KMS-11 (cell line): ENCODE measurements at regions not wholly inside any gene's neighbourhood (a gene's known extent, or its start where the extent isn't known, plus 50 kb on each side); places are given as distances from the start of the nearest gene placed in this dataset.

Experiments used
- H2AFZ ChIP-seq: fragments of 200-600 bp; sonication (generic); 2 replicates; pipeline ENCODE4 v1.6.1; 2016; ENCODE audit warnings: antibody characterized with exemption, mixed run types, low read depth
- H3K27ac ChIP-seq: fragments of 200-600 bp; sonication (generic); 2 replicates; pipeline ENCODE4 v1.6.1; 2016; ENCODE audit warnings: mild to moderate bottlenecking, mixed run types
- H3K27me3 ChIP-seq: fragments of 200-600 bp; sonication (generic); 2 replicates; pipeline ENCODE4 v1.6.1; 2017; ENCODE audit warnings: mild to moderate bottlenecking, low read depth, mixed run types, moderate library complexity; ENCODE audit not compliant: insufficient read depth
- H3K36me3 ChIP-seq: fragments of 200-600 bp; sonication (generic); 2 replicates; pipeline ENCODE4 v1.6.1; 2017; ENCODE audit warnings: mild to moderate bottlenecking, mixed run types; ENCODE audit not compliant: insufficient read depth
- H3K4me1 ChIP-seq: fragments of 200-600 bp; sonication (generic); 2 replicates; pipeline ENCODE4 v1.6.1; 2016; ENCODE audit warnings: mild to moderate bottlenecking, low read depth, mixed run types; ENCODE audit not compliant: poor library complexity, severe bottlenecking
- H3K4me2 ChIP-seq: fragments of 200-600 bp; sonication (generic); 2 replicates; pipeline ENCODE4 v1.7.0; 2016; ENCODE audit warnings: mild to moderate bottlenecking, mixed run types
- H3K4me3 ChIP-seq: fragments of 200-600 bp; sonication (generic); IDR thresholded peaks from 2 replicates; pipeline ENCODE4 v1.6.1; 2017; ENCODE audit warnings: low read depth, low read length, mixed read lengths; ENCODE audit not compliant: insufficient read depth
- H3K79me2 ChIP-seq: fragments of 200-600 bp; sonication (generic); 2 replicates; pipeline ENCODE4 v1.6.1; 2016; ENCODE audit warnings: low read depth, mixed run types; ENCODE audit not compliant: insufficient read depth
- H3K9ac ChIP-seq: fragments of 200-600 bp; sonication (generic); 2 replicates; pipeline ENCODE4 v1.6.1; 2016; ENCODE audit warnings: mild to moderate bottlenecking, mixed run types
- H4K20me1 ChIP-seq: fragments of 200-600 bp; sonication (generic); 2 replicates; pipeline ENCODE4 v1.6.1; 2016; ENCODE audit warnings: mild to moderate bottlenecking, mixed run types; ENCODE audit not compliant: insufficient read depth
- CTCF ChIP-seq: fragments of 200-600 bp; sonication (generic); conservative IDR thresholded peaks from 2 replicates; pipeline ENCODE4 v1.6.1; 2017; ENCODE audit warnings: low read depth, mild to moderate bottlenecking, antibody characterized with exemption, low read length, moderate library complexity, mixed read lengths

GRCh38 chr5:1668141-1668721 is 131.4 kb downstream of the MRPL36 start:
- Histone ChIP-seq H3K4me3 (no peak overlapping the region), H3K79me2 (no peaks in the 10 kb centered on the region), H2AFZ (no peak overlapping the region), H4K20me1 (no peaks in the 10 kb centered on the region), H3K4me1 (peaks cover 3% of the 10 kb centered on the region), H3K4me2 (no peak overlapping the region), H3K36me3 (no peaks in the 10 kb centered on the region), H3K9ac (no peak overlapping the region), H3K27ac (no peak overlapping the region), H3K27me3 (peaks cover 5% of the 10 kb centered on the region; the same call in 1 of the 2 replicates)
- no peak for TF ChIP-seq CTCF

GRCh38 chr5:1667648-1668140 is 131.9 kb downstream of the MRPL36 start:
- TF ChIP-seq CTCF = no peak
- Histone ChIP-seq H3K4me2 (no peak overlapping the region), H3K27ac (no peak overlapping the region), H3K4me3 (no peak overlapping the region), H3K36me3 (no peaks in the 10 kb centered on the region), H4K20me1 (no peaks in the 10 kb centered on the region), H3K27me3 (peaks cover 5% of the 10 kb centered on the region; the same call in 1 of the 2 replicates), H3K4me1 (peaks cover 3% of the 10 kb centered on the region), H3K9ac (no peak overlapping the region), H2AFZ (no peak overlapping the region), H3K79me2 (no peaks in the 10 kb centered on the region)

GRCh38 chr5:1666812-1667588 is 132.6 kb downstream of the MRPL36 start:
- TF ChIP-seq CTCF = 0 out of 2 replicates have a peak, but pooled peaks have one; percentile 23
- Histone ChIP-seq H3K27me3 (peaks cover 5% of the 10 kb centered on the region; the same call in 1 of the 2 replicates), H4K20me1 (no peaks in the 10 kb centered on the region), H2AFZ (peak overlapping the region; percentile 96), H3K4me1 (peaks cover 3% of the 10 kb centered on the region), H3K4me2 (peak overlapping the region; percentile 65), H3K79me2 (no peaks in the 10 kb centered on the region), H3K36me3 (no peaks in the 10 kb centered on the region), H3K27ac (no peak overlapping the region), H3K9ac (peak overlapping the region; percentile 8; the same call in 1 of the 2 replicates), H3K4me3 (no peak overlapping the region)

GRCh38 chr5:1666221-1666620 is 133.4 kb downstream of the MRPL36 start:
- Histone ChIP-seq H3K9ac (no peak overlapping the region), H3K36me3 (no peaks in the 10 kb centered on the region), H3K27me3 (peaks cover 5% of the 10 kb centered on the region; the same call in 1 of the 2 replicates), H2AFZ (no peak overlapping the region), H3K4me2 (peak overlapping the region; percentile 65; the same call in 1 of the 2 replicates), H3K4me3 (no peak overlapping the region), H4K20me1 (no peaks in the 10 kb centered on the region), H3K27ac (no peak overlapping the region), H3K4me1 (peaks cover 3% of the 10 kb centered on the region), H3K79me2 (no peaks in the 10 kb centered on the region)
- no peak for TF ChIP-seq CTCF
